HCT116 (cell line): ENCODE measurements at regions not wholly inside any gene's neighbourhood (a gene's known extent, or its start where the extent isn't known, plus 50 kb on each side); places are given as distances from the start of the nearest gene placed in this dataset.

Experiments used
- EZH2 ChIP-seq: fragments of 200-600 bp; sonication (generic); IDR thresholded peaks from 2 replicates; pipeline ENCODE4 v1.6.1; 2017; ENCODE audit warnings: antibody characterized with exemption, mixed run types
- FOSL1 ChIP-seq: IDR thresholded peaks from 2 replicates; pipeline ENCODE4 v1.6.1; 2012; ENCODE audit warnings: low read depth
- POLR2A ChIP-seq: IDR thresholded peaks from 2 replicates; pipeline ENCODE4 v1.7.0; 2011; ENCODE audit warnings: borderline replicate concordance; ENCODE audit not compliant: insufficient read depth, insufficient read length; ENCODE audit errors: extremely low read depth
- SP1 ChIP-seq: IDR thresholded peaks from 2 replicates; pipeline ENCODE4 v1.6.1; 2012; ENCODE audit warnings: low read depth
- TF ChIP-seq, protein P1 (sequence below), 3 experiments: fragments of 200-600 bp in 1 of 3; sonication (generic) in 1 of 3; IDR thresholded peaks in 2 of 3; conservative IDR thresholded peaks in 1 of 3; 2 replicates each; pipeline ENCODE4 v1.5.1; 2012 to 2017; ENCODE audit warnings: low read depth in 2 of 3, low read length in 2 of 3, antibody characterized with exemption in 1 of 3, borderline replicate concordance in 1 of 3, control low read depth in 1 of 3, mild to moderate bottlenecking in 1 of 3, mixed read lengths in 1 of 3, mixed run types in 1 of 3, moderate library complexity in 1 of 3; ENCODE audit not compliant: insufficient read depth in 1 of 3
- TF ChIP-seq, protein P2 (sequence below): IDR thresholded peaks from 2 replicates; pipeline ENCODE4 v1.6.1; 2011; ENCODE audit warnings: mild to moderate bottlenecking, low read length, moderate library complexity; ENCODE audit not compliant: insufficient replicate concordance; ENCODE audit errors: extremely low read depth
- TF ChIP-seq, protein P3 (sequence below): IDR thresholded peaks from 2 replicates; pipeline ENCODE4 v1.6.1; 2012

DNA sequence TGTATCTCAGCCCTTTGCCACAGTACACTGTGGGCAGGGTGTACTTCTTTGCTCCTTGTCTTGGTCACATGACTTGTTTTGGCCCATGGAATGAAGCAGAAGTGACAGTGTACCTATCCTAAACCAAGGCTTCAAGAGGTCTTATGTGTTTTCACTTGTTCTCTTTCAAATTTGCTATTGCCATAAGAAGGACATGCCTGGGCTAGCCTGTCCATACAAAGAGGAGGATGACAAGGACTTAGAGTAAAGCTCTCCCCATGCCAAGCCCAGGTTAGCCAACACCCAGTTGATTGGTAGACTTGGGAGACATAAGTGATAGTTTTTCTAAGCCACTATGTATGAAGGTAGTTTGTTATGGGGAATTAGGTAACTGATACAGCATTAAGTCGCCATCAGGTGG, 141.1 kb upstream of the MID1 start:
- TF ChIP-seq, protein P1, sequence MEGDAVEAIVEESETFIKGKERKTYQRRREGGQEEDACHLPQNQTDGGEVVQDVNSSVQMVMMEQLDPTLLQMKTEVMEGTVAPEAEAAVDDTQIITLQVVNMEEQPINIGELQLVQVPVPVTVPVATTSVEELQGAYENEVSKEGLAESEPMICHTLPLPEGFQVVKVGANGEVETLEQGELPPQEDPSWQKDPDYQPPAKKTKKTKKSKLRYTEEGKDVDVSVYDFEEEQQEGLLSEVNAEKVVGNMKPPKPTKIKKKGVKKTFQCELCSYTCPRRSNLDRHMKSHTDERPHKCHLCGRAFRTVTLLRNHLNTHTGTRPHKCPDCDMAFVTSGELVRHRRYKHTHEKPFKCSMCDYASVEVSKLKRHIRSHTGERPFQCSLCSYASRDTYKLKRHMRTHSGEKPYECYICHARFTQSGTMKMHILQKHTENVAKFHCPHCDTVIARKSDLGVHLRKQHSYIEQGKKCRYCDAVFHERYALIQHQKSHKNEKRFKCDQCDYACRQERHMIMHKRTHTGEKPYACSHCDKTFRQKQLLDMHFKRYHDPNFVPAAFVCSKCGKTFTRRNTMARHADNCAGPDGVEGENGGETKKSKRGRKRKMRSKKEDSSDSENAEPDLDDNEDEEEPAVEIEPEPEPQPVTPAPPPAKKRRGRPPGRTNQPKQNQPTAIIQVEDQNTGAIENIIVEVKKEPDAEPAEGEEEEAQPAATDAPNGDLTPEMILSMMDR (IDR thresholded peaks at IDR 0.05 in 2 of 3, conservative IDR thresholded peaks at IDR 0.05 in 1 of 3; ENCODE audit: borderline replicate concordance in 1 of 3, insufficient read depth in 1 of 3, low read depth in 2 of 3, low read length in 2 of 3): no peak
- no peak for TF ChIP-seq EZH2
- no peak for TF ChIP-seq POLR2A
- TF ChIP-seq SP1: no peak
- TF ChIP-seq, protein P2, sequence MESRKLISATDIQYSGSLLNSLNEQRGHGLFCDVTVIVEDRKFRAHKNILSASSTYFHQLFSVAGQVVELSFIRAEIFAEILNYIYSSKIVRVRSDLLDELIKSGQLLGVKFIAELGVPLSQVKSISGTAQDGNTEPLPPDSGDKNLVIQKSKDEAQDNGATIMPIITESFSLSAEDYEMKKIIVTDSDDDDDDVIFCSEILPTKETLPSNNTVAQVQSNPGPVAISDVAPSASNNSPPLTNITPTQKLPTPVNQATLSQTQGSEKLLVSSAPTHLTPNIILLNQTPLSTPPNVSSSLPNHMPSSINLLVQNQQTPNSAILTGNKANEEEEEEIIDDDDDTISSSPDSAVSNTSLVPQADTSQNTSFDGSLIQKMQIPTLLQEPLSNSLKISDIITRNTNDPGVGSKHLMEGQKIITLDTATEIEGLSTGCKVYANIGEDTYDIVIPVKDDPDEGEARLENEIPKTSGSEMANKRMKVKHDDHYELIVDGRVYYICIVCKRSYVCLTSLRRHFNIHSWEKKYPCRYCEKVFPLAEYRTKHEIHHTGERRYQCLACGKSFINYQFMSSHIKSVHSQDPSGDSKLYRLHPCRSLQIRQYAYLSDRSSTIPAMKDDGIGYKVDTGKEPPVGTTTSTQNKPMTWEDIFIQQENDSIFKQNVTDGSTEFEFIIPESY: no peak
- TF ChIP-seq, protein P3, sequence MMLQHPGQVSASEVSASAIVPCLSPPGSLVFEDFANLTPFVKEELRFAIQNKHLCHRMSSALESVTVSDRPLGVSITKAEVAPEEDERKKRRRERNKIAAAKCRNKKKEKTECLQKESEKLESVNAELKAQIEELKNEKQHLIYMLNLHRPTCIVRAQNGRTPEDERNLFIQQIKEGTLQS: no peak
- no peak for TF ChIP-seq FOSL1
